Activated naive CD8-positive, alpha-beta T cell treated with anti-CD3 and anti-CD28 coated beads for 36 hours (primary cell): ENCODE measurements at regions not wholly inside any gene's neighbourhood (a gene's known extent, or its start where the extent isn't known, plus 50 kb on each side); places are given as distances from the start of the nearest gene placed in this dataset.
"Not testable (repeated sequence)": the region's sequence is repeated elsewhere in the genome, so short reads cannot be mapped to it uniquely, and the experiment has no call there.

ENCODE experiments used
- DNase-seq: peaks from one replicate; pipeline ENCODE4 v3.0.0; 2021
- H3K27ac Mint-ChIP-seq: one replicate; pipeline ENCODE4 v1.8.0; 2022; ENCODE audit warnings: mild to moderate bottlenecking, moderate library complexity, mixed read lengths
- H3K27me3 Mint-ChIP-seq: one replicate; pipeline ENCODE4 v1.8.0; 2022; ENCODE audit warnings: mild to moderate bottlenecking, mixed read lengths
- H3K36me3 Mint-ChIP-seq: one replicate; pipeline ENCODE4 v1.8.0; 2021; ENCODE audit warnings: mild to moderate bottlenecking, mixed read lengths
- H3K4me1 Mint-ChIP-seq: one replicate; pipeline ENCODE4 v1.8.0; 2021; ENCODE audit warnings: mixed read lengths
- H3K4me3 Mint-ChIP-seq: one replicate; pipeline ENCODE4 v1.8.0; 2022; ENCODE audit warnings: mild to moderate bottlenecking, moderate library complexity, mixed read lengths
- H3K9me3 Mint-ChIP-seq: one replicate; pipeline ENCODE4 v1.8.0; 2022; ENCODE audit warnings: mixed read lengths

DNA sequence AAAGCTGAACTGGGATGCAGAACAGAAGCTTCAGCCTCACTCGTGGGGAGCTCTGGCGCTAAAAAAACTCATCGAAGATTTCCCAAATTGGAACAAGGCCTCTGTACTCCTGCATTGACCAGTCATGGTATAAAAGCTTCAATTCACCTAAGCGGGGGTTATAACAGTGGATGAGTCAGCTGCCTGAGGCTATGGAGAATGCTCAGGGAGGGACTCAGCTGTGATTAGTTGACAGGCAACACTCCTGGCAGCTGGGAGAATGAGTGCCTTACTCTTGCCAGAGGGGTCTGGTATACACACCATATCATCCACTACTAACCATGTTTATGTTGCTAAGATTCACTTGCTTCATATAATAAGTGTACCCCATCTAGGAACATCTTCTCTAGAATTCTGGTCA lies 350.6 kb upstream of the VRK2 start:
- Mint-ChIP-seq H3K27me3 (no peaks in the 10 kb centered on the region), H3K27ac (no peak overlapping the region), H3K4me1 (no peaks in the 10 kb centered on the region), H3K9me3 (peaks cover 7% of the 10 kb centered on the region), H3K4me3 (no peak overlapping the region), H3K36me3 (no peaks in the 10 kb centered on the region)
- DNase-seq = no peak

- Mint-ChIP-seq H3K36me3 (no peaks in the 10 kb centered on the region), H3K27ac (no peak overlapping the region), H3K27me3 (no peaks in the 10 kb centered on the region), H3K4me1 (no peaks in the 10 kb centered on the region), H3K4me3 (no peak overlapping the region), H3K9me3 (no peaks in the 10 kb centered on the region)
- no peak for DNase-seq
Observed at GRCh38 chr2:57698392-57698791, 348.2 kb upstream of the VRK2 start.

DNA sequence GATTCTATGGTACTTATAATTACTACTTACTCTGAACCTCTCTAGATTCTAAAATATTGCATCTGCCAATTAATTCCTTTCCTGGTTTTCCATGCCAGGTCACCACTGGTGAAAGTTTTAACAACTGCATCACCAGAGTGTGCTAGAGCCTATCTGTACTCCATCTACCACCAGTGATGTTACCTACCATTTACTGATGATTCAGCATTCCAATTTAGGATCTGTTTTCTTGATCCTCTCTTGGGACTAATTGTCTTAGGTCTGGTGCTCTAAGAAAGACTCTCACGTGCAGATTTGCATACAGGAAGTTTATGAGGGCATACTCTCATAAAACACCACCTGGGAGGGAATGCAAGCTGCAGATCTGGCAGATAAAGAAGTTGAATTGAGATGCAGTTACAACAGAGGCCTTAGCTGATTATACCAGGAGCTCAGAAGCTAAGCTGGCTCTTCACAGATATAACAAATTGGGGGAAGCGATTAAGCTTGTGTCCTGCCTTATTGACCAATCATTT lies 347.6 kb upstream of the VRK2 start:
- Mint-ChIP-seq H3K4me1 (no peaks in the 10 kb centered on the region), H3K36me3 (no peaks in the 10 kb centered on the region), H3K27me3 (no peaks in the 10 kb centered on the region), H3K27ac (no peak overlapping the region), H3K4me3 (no peak overlapping the region), H3K9me3 (no peaks in the 10 kb centered on the region)
- no peak for DNase-seq

DNA sequence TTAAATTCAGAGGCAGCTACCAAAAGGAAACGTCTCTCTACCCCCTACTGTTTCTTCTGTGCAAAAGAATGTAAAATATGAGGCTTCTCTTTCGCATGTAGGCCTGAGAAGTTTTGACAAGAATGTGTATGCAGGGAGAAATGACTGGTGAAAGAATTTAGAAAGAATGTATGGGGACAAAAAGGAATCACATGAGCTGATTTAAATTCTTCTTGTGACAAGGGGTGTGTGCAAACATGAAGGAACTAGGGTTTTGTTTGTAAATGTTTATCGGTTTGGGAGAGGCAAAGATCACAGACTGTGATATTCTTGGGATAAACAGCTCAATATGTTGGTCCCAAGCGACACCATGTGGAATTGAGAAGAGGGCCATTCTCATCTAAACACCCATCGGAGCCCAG lies 345.2 kb upstream of the VRK2 start:
- no peaks in the 10 kb centered on the region for H3K36me3 Mint-ChIP-seq
- H3K27ac Mint-ChIP-seq = no peak overlapping the region
- no peaks in the 10 kb centered on the region for H3K9me3 Mint-ChIP-seq
- H3K4me3 Mint-ChIP-seq = no peak overlapping the region
- no peaks in the 10 kb centered on the region for H3K4me1 Mint-ChIP-seq
- no peaks in the 10 kb centered on the region for H3K27me3 Mint-ChIP-seq
- no peak for DNase-seq

DNA sequence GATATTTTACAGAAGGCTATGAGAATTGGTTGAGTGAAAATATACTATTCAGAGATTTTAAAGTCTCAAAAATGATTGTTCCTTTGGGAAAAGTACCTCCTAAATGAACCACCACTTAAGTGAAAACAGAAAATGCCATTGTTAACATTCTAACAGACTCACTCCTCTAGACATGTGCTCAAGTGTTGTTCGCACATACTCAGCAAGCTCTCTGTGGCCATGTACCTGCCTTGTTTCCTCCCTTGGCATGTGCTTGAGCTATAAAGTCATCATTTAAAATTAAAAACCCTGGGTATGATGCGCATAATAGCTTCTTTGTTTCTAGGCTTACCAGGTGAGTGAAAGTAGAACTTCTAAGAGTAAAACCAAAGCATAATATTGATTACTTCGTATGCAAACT lies 343.2 kb upstream of the VRK2 start:
- no peaks in the 10 kb centered on the region for H3K27me3 Mint-ChIP-seq
- DNase-seq = no peak
- H3K36me3 Mint-ChIP-seq = no peaks in the 10 kb centered on the region
- H3K9me3 Mint-ChIP-seq = no peaks in the 10 kb centered on the region
- H3K4me1 Mint-ChIP-seq = no peaks in the 10 kb centered on the region
- no peak overlapping the region for H3K4me3 Mint-ChIP-seq
- no peak overlapping the region for H3K27ac Mint-ChIP-seq

DNA sequence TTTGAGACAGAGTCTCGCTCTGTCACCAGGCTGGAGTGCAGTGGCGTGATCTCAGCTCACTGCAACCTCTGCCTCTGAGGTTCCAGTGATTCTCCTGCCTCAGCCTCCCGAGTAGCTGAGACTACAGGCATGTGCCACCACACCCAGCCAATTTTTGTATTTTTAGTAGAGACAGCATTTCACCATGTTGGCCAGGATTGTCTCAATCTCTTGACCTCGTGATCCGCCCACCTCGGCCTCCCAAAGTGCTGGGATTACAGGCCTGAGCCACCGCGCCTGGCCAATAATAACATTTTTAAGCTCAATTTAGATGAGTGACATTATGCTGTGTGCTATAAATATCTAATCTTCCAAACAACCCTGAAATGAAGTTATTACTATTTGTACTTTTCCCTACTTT lies 338.8 kb upstream of the VRK2 start:
- not testable (repeated sequence) for H3K27me3 Mint-ChIP-seq, H3K36me3 Mint-ChIP-seq, H3K9me3 Mint-ChIP-seq, H3K4me1 Mint-ChIP-seq, H3K27ac Mint-ChIP-seq, DNase-seq, H3K4me3 Mint-ChIP-seq

GRCh38 chr2:57711991-57712390 lies 334.6 kb upstream of the VRK2 start:
- no peak overlapping the region for H3K27ac Mint-ChIP-seq
- no peaks in the 10 kb centered on the region for H3K4me1 Mint-ChIP-seq
- no peak for DNase-seq

GRCh38 chr2:57720728-57721627 lies 325.6 kb upstream of the VRK2 start:
- Mint-ChIP-seq H3K27me3 (peaks cover 7% of the 10 kb centered on the region), H3K36me3 (no peaks in the 10 kb centered on the region), H3K4me3 (no peak overlapping the region), H3K9me3 (no peaks in the 10 kb centered on the region), H3K4me1 (peaks cover 3% of the 10 kb centered on the region), H3K27ac (no peak overlapping the region)
- peak; percentile 36 for DNase-seq

More at GRCh38 chr2:57711991-57712390, 334.6 kb upstream of the VRK2 start:
- no peak overlapping the region for H3K4me3 Mint-ChIP-seq
- H3K9me3 Mint-ChIP-seq = no peaks in the 10 kb centered on the region
- H3K27me3 Mint-ChIP-seq = no peaks in the 10 kb centered on the region
- H3K36me3 Mint-ChIP-seq = no peaks in the 10 kb centered on the region

GRCh38 chr2:57725337-57725947 lies 321.2 kb upstream of the VRK2 start:
- Mint-ChIP-seq H3K36me3 (no peaks in the 10 kb centered on the region), H3K27me3 (peaks cover 4% of the 10 kb centered on the region), H3K9me3 (no peaks in the 10 kb centered on the region), H3K27ac (no peak overlapping the region), H3K4me3 (no peak overlapping the region), H3K4me1 (peaks cover 3% of the 10 kb centered on the region)
- DNase-seq = no peak

GRCh38 chr2:57726294-57726693 lies 320.3 kb upstream of the VRK2 start:
- H3K27me3 Mint-ChIP-seq = peaks cover 4% of the 10 kb centered on the region
- H3K4me1 Mint-ChIP-seq = no peaks in the 10 kb centered on the region
- no peak overlapping the region for H3K27ac Mint-ChIP-seq
- no peaks in the 10 kb centered on the region for H3K36me3 Mint-ChIP-seq
- H3K9me3 Mint-ChIP-seq = peaks cover 1% of the 10 kb centered on the region
- no peak for DNase-seq
- no peak overlapping the region for H3K4me3 Mint-ChIP-seq

DNA sequence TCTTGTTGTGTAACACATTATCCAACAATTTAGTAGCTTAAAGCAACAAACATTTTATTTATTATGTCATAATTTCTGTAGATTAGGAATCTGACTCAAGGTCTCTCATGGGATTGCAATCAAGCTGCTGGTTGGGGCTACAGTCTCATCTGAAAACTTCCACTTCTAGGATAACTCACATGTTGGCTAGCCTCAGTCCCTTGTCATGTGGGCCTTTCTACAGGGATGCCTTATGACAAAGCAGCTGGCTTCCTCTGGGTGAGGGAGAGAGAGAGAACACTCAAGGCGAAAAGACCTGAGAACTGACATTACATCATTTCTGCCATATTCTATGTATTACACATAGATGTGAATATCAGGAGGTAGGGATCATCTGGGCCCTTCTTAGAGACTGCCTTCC lies 317.9 kb upstream of the VRK2 start:
- no peaks in the 10 kb centered on the region for H3K36me3 Mint-ChIP-seq
- no peak overlapping the region for H3K4me3 Mint-ChIP-seq
- no peaks in the 10 kb centered on the region for H3K4me1 Mint-ChIP-seq
- DNase-seq = no peak
- H3K27me3 Mint-ChIP-seq = peaks cover 4% of the 10 kb centered on the region
- no peak overlapping the region for H3K27ac Mint-ChIP-seq
- peaks cover 1% of the 10 kb centered on the region for H3K9me3 Mint-ChIP-seq

DNA sequence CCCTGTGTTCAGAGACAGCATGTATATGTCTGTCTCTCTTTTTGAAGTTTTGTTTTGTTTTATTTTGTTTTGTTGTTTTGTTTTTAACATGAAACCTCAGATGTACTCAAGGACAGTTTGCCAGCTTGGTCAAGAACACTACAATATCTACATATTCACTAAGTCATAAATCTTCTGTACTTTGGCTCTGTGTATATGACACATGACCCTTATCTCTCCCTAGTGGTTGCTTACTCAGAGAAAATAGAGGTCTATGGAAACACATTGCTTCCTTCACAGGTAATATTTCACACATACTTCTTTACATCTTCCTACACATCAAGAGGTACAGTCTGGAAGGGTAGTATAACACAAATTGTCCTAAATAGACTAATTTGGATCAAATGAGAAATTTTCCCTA lies 312.6 kb upstream of the VRK2 start:
- no peaks in the 10 kb centered on the region for H3K4me1 Mint-ChIP-seq

GRCh38 chr2:57740891-57741290 lies 305.7 kb upstream of the VRK2 start:
- Mint-ChIP-seq H3K27me3 (peaks cover 4% of the 10 kb centered on the region), H3K36me3 (no peaks in the 10 kb centered on the region), H3K4me1 (no peaks in the 10 kb centered on the region)

More for the DNA sequence above, 312.6 kb upstream of the VRK2 start:
- Mint-ChIP-seq H3K27ac (no peak overlapping the region), H3K4me3 (no peak overlapping the region), H3K36me3 (no peaks in the 10 kb centered on the region), H3K27me3 (peaks cover 4% of the 10 kb centered on the region), H3K9me3 (peaks cover 1% of the 10 kb centered on the region)
- no peak for DNase-seq

GRCh38 chr2:57753636-57754035 lies 293.0 kb upstream of the VRK2 start:
- Mint-ChIP-seq H3K27ac (no peak overlapping the region), H3K4me3 (no peak overlapping the region), H3K4me1 (no peaks in the 10 kb centered on the region), H3K27me3 (no peaks in the 10 kb centered on the region), H3K36me3 (no peaks in the 10 kb centered on the region), H3K9me3 (no peaks in the 10 kb centered on the region)
- DNase-seq = no peak

More at GRCh38 chr2:57740891-57741290, 305.7 kb upstream of the VRK2 start:
- H3K27ac Mint-ChIP-seq = no peak overlapping the region
- no peaks in the 10 kb centered on the region for H3K9me3 Mint-ChIP-seq
- no peak for DNase-seq
- H3K4me3 Mint-ChIP-seq = no peak overlapping the region

GRCh38 chr2:57758686-57759085 lies 287.9 kb upstream of the VRK2 start:
- H3K4me3 Mint-ChIP-seq = no peak overlapping the region
- DNase-seq = no peak
- H3K4me1 Mint-ChIP-seq = no peaks in the 10 kb centered on the region

GRCh38 chr2:57759131-57759530 lies 287.5 kb upstream of the VRK2 start:
- Mint-ChIP-seq H3K27ac (no peak overlapping the region), H3K9me3 (no peaks in the 10 kb centered on the region), H3K36me3 (no peaks in the 10 kb centered on the region), H3K27me3 (peaks cover 6% of the 10 kb centered on the region), H3K4me3 (no peak overlapping the region), H3K4me1 (no peaks in the 10 kb centered on the region)
- DNase-seq = no peak

More at GRCh38 chr2:57758686-57759085, 287.9 kb upstream of the VRK2 start:
- no peaks in the 10 kb centered on the region for H3K9me3 Mint-ChIP-seq
- H3K27me3 Mint-ChIP-seq = peaks cover 6% of the 10 kb centered on the region
- H3K27ac Mint-ChIP-seq = no peak overlapping the region
- H3K36me3 Mint-ChIP-seq = no peaks in the 10 kb centered on the region
